Gastroesophageal sphincter (tissue), 3 donors: ENCODE measurements at regions not wholly inside any gene's neighbourhood (a gene's known extent, or its start where the extent isn't known, plus 50 kb on each side); places are given as distances from the start of the nearest gene placed in this dataset.

Source experiments
- CTCF ChIP-seq, 4 experiments: fragments of 200-600 bp in 2 of 4; fragments of 450-650 bp in 2 of 4; sonication (generic) in 1 of 4; IDR thresholded peaks; one replicate each; pipeline ENCODE4 v1.5.1; 2017 to 2019; ENCODE audit warnings: antibody characterized with exemption in 4 of 4, mild to moderate bottlenecking in 2 of 4, moderate library complexity in 2 of 4
- EP300 ChIP-seq: sonication (generic); formaldehyde crosslinking; IDR thresholded peaks from one replicate; pipeline ENCODE4 v1.6.1; 2017; ENCODE audit warnings: antibody characterized with exemption, mild to moderate bottlenecking
- POLR2A ChIP-seq, 2 donors: fragments of 450-650 bp; IDR thresholded peaks; one replicate each; pipeline ENCODE4 v1.6.1; 2017; ENCODE audit warnings: antibody characterized with exemption in 2 of 2, mild to moderate bottlenecking in 2 of 2, moderate library complexity in 1 of 2
- POLR2AphosphoS5 ChIP-seq: sonication (generic); formaldehyde crosslinking; IDR thresholded peaks from one replicate; pipeline ENCODE4 v1.6.1; 2017; ENCODE audit warnings: antibody characterized with exemption

- TF ChIP-seq CTCF (IDR thresholded peaks at IDR 0.05), result no peak
- no peak for TF ChIP-seq POLR2A (IDR thresholded peaks at IDR 0.05)
- TF ChIP-seq POLR2AphosphoS5, result no peak
- no peak for TF ChIP-seq EP300
Observed at GRCh38 chr7:121575194-121575765, 179.2 kb upstream of the FAM3C start.
